HEK293 (cell line): ENCODE measurements at regions not wholly inside any gene's neighbourhood (a gene's known extent, or its start where the extent isn't known, plus 50 kb on each side); places are given as distances from the start of the nearest gene placed in this dataset.
A peak's percentile ranks its signal among the peaks of the same experiment; 100 is the strongest.

Experiments used
- CTCF ChIA-PET: fragments of 350-600 bp; formaldehyde crosslinking; extraction: SDS; loops from one replicate; lab custom pipeline; 2021; ENCODE audit warnings: antibody characterized with exemption; lab: Yijun Ruan, JAX
- POLR2A ChIA-PET: fragments of 300-600 bp; formaldehyde crosslinking; extraction: SDS; loops from one replicate; lab custom pipeline; 2020; ENCODE audit warnings: antibody characterized with exemption, inconsistent platforms; lab: Yijun Ruan, JAX
- H3K27ac ChIP-seq: fragments of 200-500 bp; sonication (Bioruptor generic); 2 replicates; pipeline ENCODE4 v1.5.1; 2014; ENCODE audit warnings: low read depth, low read length, control low read depth, inconsistent platforms; ENCODE audit errors: extremely low read depth
- H3K36me3 ChIP-seq, 2 experiments: fragments of 200-500 bp in 1 of 2; sonication (Bioruptor generic) in 1 of 2; 1 replicate in 1 of 2; 2 replicates in 1 of 2; pipeline ENCODE4 v1.5.1; 2014 to 2017; ENCODE audit warnings: inconsistent platforms in 2 of 2, low read length in 2 of 2; ENCODE audit not compliant: control insufficient read depth in 2 of 2, insufficient read depth in 1 of 2
- H3K4me1 ChIP-seq: fragments of 200-500 bp; sonication (Bioruptor generic); 2 replicates; pipeline ENCODE4 v1.5.1; 2014; ENCODE audit warnings: mild to moderate bottlenecking, low read length, inconsistent platforms; ENCODE audit not compliant: control insufficient read depth, insufficient read depth
- H3K4me3 ChIP-seq: 2 replicates; pipeline ENCODE4 v1.5.1; 2011; ENCODE audit warnings: low read depth, mild to moderate bottlenecking, control low read depth, low read length, moderate library complexity
- H3K9me3 ChIP-seq: fragments of 200-500 bp; sonication (Bioruptor generic); 2 replicates; pipeline ENCODE4 v1.5.1; 2014; ENCODE audit warnings: low read depth, low read length, inconsistent platforms; ENCODE audit not compliant: control insufficient read depth, insufficient read depth
- GLI2 ChIP-seq: fragments of 450-650 bp; formaldehyde crosslinking; IDR thresholded peaks from 2 replicates; pipeline ENCODE4; 2017; ENCODE audit warnings: missing biosample characterization, missing genetic modification characterization, low read depth, borderline replicate concordance
- GLIS1 ChIP-seq: fragments of 450-650 bp; formaldehyde crosslinking; IDR thresholded peaks from 2 replicates; pipeline ENCODE4 v1.5.1; 2016; ENCODE audit warnings: missing biosample characterization, missing genetic modification characterization
- KLF1 ChIP-seq: fragments of 450-650 bp; formaldehyde crosslinking; IDR thresholded peaks from 2 replicates; pipeline ENCODE4 v1.5.1; 2016; ENCODE audit warnings: missing biosample characterization, missing genetic modification characterization
- SP7 ChIP-seq: fragments of 450-650 bp; formaldehyde crosslinking; IDR thresholded peaks from 2 replicates; pipeline ENCODE4 v1.5.1; 2016; ENCODE audit warnings: missing biosample characterization, missing genetic modification characterization
- TRIM28 ChIP-seq: IDR thresholded peaks from 2 replicates; pipeline ENCODE4 v1.6.1; 2011; ENCODE audit warnings: low read length, control low read depth, borderline replicate concordance
- ZBTB7A ChIP-seq: fragments of 450-650 bp; formaldehyde crosslinking; IDR thresholded peaks from 2 replicates; pipeline ENCODE4 v1.5.1; 2016; ENCODE audit warnings: low read depth, missing biosample characterization, missing genetic modification characterization
- ZIC2 ChIP-seq: fragments of 450-650 bp; formaldehyde crosslinking; IDR thresholded peaks from 2 replicates; pipeline ENCODE4 v1.5.1; 2016; ENCODE audit warnings: missing biosample characterization, missing genetic modification characterization
- ZNF169 ChIP-seq: fragments of 450-650 bp; formaldehyde crosslinking; IDR thresholded peaks from 2 replicates; pipeline ENCODE4 v1.5.1; 2016; ENCODE audit warnings: missing biosample characterization, missing genetic modification characterization
- ZNF184 ChIP-seq: fragments of 450-650 bp; IDR thresholded peaks from 2 replicates; pipeline ENCODE4 v1.5.1; 2018; ENCODE audit warnings: missing biosample characterization, mild to moderate bottlenecking, missing genetic modification characterization
- ZNF2 ChIP-seq: fragments of 450-650 bp; formaldehyde crosslinking; IDR thresholded peaks from 2 replicates; pipeline ENCODE4 v1.5.1; 2016; ENCODE audit warnings: missing biosample characterization, missing genetic modification characterization
- ZNF214 ChIP-seq: fragments of 450-650 bp; formaldehyde crosslinking; IDR thresholded peaks from 2 replicates; pipeline ENCODE4 v1.5.1; 2017; ENCODE audit warnings: missing biosample characterization, mild to moderate bottlenecking, missing genetic modification characterization, borderline replicate concordance
- ZNF221 ChIP-seq: fragments of 450-650 bp; formaldehyde crosslinking; IDR thresholded peaks from 2 replicates; pipeline ENCODE4 v1.5.1; 2017; ENCODE audit warnings: missing biosample characterization, missing genetic modification characterization, borderline replicate concordance
- ZNF335 ChIP-seq: fragments of 450-650 bp; formaldehyde crosslinking; conservative IDR thresholded peaks from 2 replicates; pipeline ENCODE4 v1.5.1; 2016; ENCODE audit warnings: missing biosample characterization, missing genetic modification characterization
- ZNF416 ChIP-seq: fragments of 450-650 bp; formaldehyde crosslinking; IDR thresholded peaks from 2 replicates; pipeline ENCODE4 v1.5.1; 2016; ENCODE audit warnings: missing biosample characterization, missing genetic modification characterization
- ZNF433 ChIP-seq: fragments of 450-650 bp; formaldehyde crosslinking; IDR thresholded peaks from 2 replicates; pipeline ENCODE4 v1.5.1; 2016; ENCODE audit warnings: missing biosample characterization, missing genetic modification characterization, low read depth
- ZNF658 ChIP-seq: fragments of 450-650 bp; formaldehyde crosslinking; IDR thresholded peaks from 2 replicates; pipeline ENCODE4; 2016; ENCODE audit warnings: missing biosample characterization, missing genetic modification characterization
- ZNF776 ChIP-seq: fragments of 450-650 bp; formaldehyde crosslinking; IDR thresholded peaks from 2 replicates; pipeline ENCODE4 v1.5.0; 2017; ENCODE audit warnings: missing biosample characterization, missing genetic modification characterization, borderline replicate concordance
- TF ChIP-seq, protein P1 (sequence below): fragments of 450-650 bp; formaldehyde crosslinking; IDR thresholded peaks from 2 replicates; pipeline ENCODE4 v1.5.0; 2017; ENCODE audit warnings: missing biosample characterization, missing genetic modification characterization, borderline replicate concordance
- TF ChIP-seq, protein P2 (sequence below): fragments of 450-650 bp; formaldehyde crosslinking; conservative IDR thresholded peaks from 2 replicates; pipeline ENCODE4 v1.5.1; 2016; ENCODE audit warnings: low read depth, missing biosample characterization, missing genetic modification characterization
- TF ChIP-seq, protein P3 (sequence below): fragments of 450-650 bp; formaldehyde crosslinking; IDR thresholded peaks from 2 replicates; pipeline ENCODE4 v1.5.1; 2017; ENCODE audit warnings: missing biosample characterization, missing genetic modification characterization

DNA sequence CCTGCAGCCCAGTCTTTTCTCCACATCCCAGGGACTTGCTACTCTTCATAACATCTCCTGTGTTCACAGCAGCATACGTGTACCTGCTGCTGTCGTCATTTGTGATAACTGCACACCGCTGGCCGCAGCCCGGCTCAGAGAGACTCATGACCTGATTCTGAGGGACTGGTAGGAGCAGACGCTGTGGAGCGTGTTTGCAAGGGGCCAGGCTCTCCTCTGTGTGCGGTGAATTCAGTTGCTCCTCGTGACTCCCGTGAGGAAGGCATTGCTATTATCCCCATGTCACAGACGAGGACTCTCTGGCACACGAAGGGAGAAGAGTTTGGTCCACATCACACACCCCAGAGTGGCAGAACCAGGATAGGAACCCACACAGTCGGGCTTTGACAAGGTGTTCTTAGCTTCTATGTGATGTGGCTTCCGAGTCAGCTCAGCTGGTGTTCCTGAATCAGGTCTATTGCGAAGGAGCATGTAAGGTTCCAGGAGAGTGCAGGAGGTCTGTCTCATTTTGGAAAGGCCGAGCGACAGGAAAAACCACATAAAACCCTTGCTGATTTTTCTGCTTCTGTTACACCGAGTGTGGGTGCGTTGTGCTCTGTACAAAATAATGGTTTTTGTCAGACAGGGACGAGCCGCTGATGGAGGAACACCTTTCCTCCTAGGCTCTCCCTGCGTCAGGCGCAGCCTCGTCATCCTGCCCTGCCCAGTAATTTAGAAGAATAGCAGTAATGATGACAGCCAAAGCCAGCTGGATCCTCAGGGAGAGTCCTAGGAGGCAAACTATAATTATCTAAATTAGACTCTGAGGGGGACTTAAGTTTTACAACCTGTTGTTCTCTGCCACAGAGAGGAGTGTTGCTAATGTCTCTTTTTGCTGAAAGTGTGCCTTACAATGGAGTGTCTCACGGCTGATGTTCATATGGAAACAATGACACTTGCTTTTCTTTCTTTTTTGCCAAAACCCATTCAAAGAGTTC is 157.5 kb upstream of the RGMA start:
- CTCF ChIA-PET, result no interaction called here
- no peaks in the 10 kb centered on the region for H3K4me1 ChIP-seq
- no peak overlapping the region for H3K27ac ChIP-seq
- POLR2A ChIA-PET, result no interaction called here
- no peaks in the 10 kb centered on the region for H3K36me3 ChIP-seq
- H3K9me3 ChIP-seq, result no peaks in the 10 kb centered on the region
- no peak overlapping the region for H3K4me3 ChIP-seq
- TF ChIP-seq ZNF169 (tag by site-specific recombination) (no peak), ZNF2 (no peak), ZIC2 (tag by site-specific recombination) (0 out of 2 replicates have a peak, but pooled peaks have one; percentile 25), SP7 (tag by site-specific recombination) (peak; percentile 78), GLIS1 (peak; percentile 67), TRIM28 (no peak), ZNF214 (tag by site-specific recombination) (no peak), ZBTB7A (tag by site-specific recombination) (no peak), ZNF335 (tag by site-specific recombination) (no peak), ZNF416 (no peak)
- TF ChIP-seq, protein P1, sequence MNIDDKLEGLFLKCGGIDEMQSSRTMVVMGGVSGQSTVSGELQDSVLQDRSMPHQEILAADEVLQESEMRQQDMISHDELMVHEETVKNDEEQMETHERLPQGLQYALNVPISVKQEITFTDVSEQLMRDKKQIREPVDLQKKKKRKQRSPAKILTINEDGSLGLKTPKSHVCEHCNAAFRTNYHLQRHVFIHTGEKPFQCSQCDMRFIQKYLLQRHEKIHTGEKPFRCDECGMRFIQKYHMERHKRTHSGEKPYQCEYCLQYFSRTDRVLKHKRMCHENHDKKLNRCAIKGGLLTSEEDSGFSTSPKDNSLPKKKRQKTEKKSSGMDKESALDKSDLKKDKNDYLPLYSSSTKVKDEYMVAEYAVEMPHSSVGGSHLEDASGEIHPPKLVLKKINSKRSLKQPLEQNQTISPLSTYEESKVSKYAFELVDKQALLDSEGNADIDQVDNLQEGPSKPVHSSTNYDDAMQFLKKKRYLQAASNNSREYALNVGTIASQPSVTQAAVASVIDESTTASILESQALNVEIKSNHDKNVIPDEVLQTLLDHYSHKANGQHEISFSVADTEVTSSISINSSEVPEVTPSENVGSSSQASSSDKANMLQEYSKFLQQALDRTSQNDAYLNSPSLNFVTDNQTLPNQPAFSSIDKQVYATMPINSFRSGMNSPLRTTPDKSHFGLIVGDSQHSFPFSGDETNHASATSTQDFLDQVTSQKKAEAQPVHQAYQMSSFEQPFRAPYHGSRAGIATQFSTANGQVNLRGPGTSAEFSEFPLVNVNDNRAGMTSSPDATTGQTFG (tag by site-specific recombination), result no peak
- TF ChIP-seq, all 188 proteins: peak for 3

DNA sequence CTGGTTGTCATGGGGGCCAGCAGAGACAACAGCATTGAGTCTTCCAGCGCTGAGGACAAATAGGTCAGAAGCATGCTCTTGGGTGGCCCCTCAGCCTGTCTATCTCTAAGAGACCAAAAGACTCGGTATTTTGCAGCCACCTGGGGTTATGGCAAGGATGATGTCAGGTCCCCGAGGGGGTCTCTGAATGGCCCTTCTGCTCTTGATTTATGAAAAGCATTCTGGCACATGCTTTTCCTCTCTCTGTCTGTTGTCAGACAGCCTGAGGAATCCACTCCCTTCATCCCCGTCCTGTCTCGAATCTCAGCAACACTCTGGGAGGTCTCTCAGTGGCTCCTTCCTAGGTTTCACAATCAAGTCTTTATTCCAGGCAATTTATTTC is 156.6 kb upstream of the RGMA start:
- POLR2A ChIA-PET, result no interaction called here
- H3K4me1 ChIP-seq, result no peaks in the 10 kb centered on the region
- H3K4me3 ChIP-seq, result no peak overlapping the region
- no peaks in the 10 kb centered on the region for H3K9me3 ChIP-seq
- TF ChIP-seq KLF1 (tag by site-specific recombination) (no peak), GLIS1 (peak; percentile 78), ZNF221 (tag by site-specific recombination) (no peak)
- no peak overlapping the region for H3K27ac ChIP-seq
- H3K36me3 ChIP-seq, result no peaks in the 10 kb centered on the region
- CTCF ChIA-PET, result no interaction called here

DNA sequence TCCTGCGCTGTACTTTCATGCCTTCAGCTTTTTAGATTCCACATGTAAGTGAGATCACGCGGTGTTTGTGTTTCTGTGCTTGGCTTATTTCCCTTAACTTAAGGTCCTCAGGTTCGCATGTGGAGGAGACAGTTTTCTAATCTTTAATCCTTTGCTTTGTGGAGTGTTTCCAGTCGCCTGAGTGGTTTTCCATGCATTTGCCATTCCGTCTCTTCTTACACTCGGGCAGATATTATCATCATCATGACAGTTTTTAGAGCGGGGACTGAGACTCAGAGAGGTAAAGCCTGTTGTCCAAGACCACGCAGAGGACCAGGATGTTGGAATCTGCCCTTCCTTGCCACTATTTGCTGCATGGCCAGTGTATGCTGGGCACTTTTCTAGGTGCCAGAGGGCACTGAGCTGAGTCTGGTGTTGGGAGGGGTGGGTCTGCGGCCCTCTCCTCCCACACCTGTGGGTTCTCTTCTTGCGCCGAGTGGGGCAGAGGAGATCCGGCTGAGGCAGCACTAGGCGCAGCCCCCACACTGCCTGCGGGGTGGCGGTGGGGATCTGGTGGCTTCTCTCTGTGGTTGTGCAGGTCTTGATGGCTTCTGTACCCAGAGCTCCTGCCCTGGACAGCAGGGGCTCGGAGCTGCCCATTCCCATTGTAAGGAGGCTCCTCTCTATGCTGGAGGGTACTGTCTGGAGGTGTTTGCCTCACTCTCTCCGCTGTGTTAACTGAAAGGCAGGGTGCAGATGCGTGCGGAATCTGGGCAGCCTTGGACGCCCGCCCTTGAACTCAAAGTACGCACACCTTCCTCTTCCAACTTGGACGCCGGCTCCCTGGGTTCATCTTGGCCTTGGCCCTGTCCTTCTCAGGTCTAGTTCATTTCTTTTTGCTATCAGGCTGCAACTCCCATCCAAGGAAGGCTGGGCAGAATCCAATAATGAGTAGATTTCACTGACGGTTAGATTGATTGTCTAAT is 156.0 kb upstream of the RGMA start:
- Histone ChIP-seq H3K4me3 (no peak overlapping the region), H3K9me3 (no peaks in the 10 kb centered on the region), H3K36me3 (no peaks in the 10 kb centered on the region), H3K27ac (no peak overlapping the region), H3K4me1 (no peaks in the 10 kb centered on the region)
- CTCF ChIA-PET, result no interaction called here
- POLR2A ChIA-PET, result no interaction called here
- TF ChIP-seq ZNF776 (tag by site-specific recombination), result no peak
- no peak for TF ChIP-seq ZNF433 (tag by site-specific recombination)
- TF ChIP-seq, protein P2, sequence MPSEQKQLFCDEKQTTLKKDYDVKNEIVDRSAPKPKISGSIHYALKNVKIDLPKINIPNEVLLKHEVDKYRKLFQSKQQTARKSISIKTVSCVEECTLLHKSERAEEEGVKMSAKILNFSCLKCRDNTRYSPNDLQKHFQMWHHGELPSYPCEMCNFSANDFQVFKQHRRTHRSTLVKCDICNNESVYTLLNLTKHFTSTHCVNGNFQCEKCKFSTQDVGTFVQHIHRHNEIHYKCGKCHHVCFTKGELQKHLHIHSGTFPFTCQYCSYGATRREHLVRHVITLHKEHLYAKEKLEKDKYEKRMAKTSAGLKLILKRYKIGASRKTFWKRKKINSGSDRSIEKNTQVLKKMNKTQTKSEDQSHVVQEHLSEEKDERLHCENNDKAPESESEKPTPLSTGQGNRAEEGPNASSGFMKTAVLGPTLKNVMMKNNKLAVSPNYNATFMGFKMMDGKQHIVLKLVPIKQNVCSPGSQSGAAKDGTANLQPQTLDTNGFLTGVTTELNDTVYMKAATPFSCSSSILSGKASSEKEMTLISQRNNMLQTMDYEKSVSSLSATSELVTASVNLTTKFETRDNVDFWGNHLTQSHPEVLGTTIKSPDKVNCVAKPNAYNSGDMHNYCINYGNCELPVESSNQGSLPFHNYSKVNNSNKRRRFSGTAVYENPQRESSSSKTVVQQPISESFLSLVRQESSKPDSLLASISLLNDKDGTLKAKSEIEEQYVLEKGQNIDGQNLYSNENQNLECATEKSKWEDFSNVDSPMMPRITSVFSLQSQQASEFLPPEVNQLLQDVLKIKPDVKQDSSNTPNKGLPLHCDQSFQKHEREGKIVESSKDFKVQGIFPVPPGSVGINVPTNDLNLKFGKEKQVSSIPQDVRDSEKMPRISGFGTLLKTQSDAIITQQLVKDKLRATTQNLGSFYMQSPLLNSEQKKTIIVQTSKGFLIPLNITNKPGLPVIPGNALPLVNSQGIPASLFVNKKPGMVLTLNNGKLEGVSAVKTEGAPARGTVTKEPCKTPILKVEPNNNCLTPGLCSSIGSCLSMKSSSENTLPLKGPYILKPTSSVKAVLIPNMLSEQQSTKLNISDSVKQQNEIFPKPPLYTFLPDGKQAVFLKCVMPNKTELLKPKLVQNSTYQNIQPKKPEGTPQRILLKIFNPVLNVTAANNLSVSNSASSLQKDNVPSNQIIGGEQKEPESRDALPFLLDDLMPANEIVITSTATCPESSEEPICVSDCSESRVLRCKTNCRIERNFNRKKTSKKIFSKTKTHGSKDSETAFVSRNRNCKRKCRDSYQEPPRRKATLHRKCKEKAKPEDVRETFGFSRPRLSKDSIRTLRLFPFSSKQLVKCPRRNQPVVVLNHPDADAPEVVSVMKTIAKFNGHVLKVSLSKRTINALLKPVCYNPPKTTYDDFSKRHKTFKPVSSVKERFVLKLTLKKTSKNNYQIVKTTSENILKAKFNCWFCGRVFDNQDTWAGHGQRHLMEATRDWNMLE (tag by site-specific recombination), result no peak
- no peak for TF ChIP-seq ZNF658
- no peak for TF ChIP-seq GLI2 (tag by site-specific recombination)
- TF ChIP-seq, protein P3, sequence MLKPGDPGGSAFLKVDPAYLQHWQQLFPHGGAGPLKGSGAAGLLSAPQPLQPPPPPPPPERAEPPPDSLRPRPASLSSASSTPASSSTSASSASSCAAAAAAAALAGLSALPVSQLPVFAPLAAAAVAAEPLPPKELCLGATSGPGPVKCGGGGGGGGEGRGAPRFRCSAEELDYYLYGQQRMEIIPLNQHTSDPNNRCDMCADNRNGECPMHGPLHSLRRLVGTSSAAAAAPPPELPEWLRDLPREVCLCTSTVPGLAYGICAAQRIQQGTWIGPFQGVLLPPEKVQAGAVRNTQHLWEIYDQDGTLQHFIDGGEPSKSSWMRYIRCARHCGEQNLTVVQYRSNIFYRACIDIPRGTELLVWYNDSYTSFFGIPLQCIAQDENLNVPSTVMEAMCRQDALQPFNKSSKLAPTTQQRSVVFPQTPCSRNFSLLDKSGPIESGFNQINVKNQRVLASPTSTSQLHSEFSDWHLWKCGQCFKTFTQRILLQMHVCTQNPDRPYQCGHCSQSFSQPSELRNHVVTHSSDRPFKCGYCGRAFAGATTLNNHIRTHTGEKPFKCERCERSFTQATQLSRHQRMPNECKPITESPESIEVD (tag by site-specific recombination), result no peak
- no peak for TF ChIP-seq ZNF184 (tag by site-specific recombination)
